Stimulated activated CD4-positive, alpha-beta T cell treated with anti-CD3 and anti-CD28 coated beads, Interleukin-1b, Interleukin-23, amount 100 ng/mL, for 4 hours (primary cell): ENCODE measurements at regions not wholly inside any gene's neighbourhood (a gene's known extent, or its start where the extent isn't known, plus 50 kb on each side); places are given as distances from the start of the nearest gene placed in this dataset.

Experiments used
- DNase-seq, 2 donors: peaks; one replicate each; pipeline ENCODE4 v3.0.0-alpha.2; 2020; ENCODE audit warnings: low read depth in 2 of 2

- DNase-seq: no peak
These were observed 126.1 kb downstream of the GDAP2 start for GRCh38 chr1:117803318-117803717.

GRCh38 chr1:117809764-117810163 is 119.7 kb downstream of the GDAP2 start:
- no peak for DNase-seq

- DNase-seq: no peak
These were observed 118.9 kb downstream of the GDAP2 start for GRCh38 chr1:117810553-117810952.

- DNase-seq: no peak
These were observed 116.4 kb downstream of the GDAP2 start for GRCh38 chr1:117812869-117813511.
